HL-60/S4 (cell line): ENCODE measurements at regions not wholly inside any gene's neighbourhood (a gene's known extent, or its start where the extent isn't known, plus 50 kb on each side); places are given as distances from the start of the nearest gene placed in this dataset.

Experiments
- in situ Hi-C: fragments of 300-500 bp; cut with MboI; formaldehyde crosslinking; loops from 2 replicates; pipeline ENCODE4 v1.14.3; 2022; ENCODE audit warnings: low sequenced_read_pairs

GRCh38 chr20:60304931-60305330 lies 346.7 kb downstream of the CDH26 start:
- in situ Hi-C loops, result no loop called here

DNA sequence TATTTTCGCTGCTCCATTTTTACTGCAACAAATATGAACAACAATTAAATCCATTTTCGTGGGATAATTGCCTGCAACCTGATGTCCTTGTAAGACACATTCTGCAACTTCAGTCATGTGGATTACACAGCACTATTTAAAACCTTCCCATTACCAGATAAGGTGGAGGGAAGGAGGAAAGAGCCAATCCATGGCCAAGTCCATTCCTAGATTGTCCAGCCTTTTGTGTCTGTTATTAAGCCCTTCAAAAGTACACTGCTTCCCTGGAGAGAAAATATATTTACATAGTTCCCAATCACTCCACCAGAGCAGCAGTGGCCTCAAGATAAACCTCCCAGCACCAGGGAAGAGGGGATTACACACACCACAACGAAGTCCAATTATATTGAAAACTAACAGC lies 347.9 kb downstream of the CDH26 start:
- in situ Hi-C loops, result no loop called here

DNA sequence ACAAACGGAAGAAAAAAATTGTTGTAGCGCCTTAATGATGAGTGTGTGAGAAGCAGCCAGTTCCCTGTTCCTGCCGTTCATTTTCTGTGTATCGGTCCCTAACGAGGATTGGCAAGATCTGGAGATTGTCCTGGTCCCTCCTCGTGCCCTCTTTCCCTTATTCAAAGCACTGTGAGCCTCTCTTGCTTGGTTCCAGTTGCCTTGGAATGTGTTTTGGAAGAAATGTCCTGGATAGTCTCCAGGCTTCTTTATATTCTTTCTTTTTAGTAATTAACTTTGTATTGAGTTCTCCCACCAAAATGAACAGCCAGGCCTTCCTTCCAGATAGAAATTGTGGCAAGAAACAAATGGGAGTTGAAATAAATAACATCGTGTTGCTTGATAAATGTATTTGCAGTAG lies 348.3 kb downstream of the CDH26 start:
- in situ Hi-C loops, result no loop called here

- in situ Hi-C loops, result no loop called here
Observed at GRCh38 chr20:60310560-60311349, 352.5 kb downstream of the CDH26 start.

GRCh38 chr20:60313191-60313590 lies 355.0 kb downstream of the CDH26 start:
- in situ Hi-C loops, result no loop called here

DNA sequence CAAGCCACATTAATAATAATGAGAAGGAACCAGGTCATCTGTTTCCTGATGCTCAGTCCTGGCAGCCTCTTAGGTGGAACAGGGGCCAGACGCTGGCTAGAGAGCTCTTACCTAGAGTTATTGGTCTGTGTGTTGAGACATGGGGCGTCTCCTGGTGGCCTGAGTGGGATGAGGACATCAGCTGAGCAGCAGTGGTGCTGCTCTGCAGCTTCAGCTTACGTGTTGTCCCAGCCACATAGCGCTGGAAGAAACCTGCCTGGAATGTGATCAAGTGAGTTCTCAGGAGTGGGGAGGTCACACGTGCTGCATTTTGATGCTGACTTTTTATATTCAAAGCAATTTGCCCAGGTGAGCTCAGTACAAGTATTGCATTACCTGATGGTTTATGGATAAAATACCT lies 355.4 kb downstream of the CDH26 start:
- in situ Hi-C loops, result no loop called here

GRCh38 chr20:60314727-60315126 lies 356.5 kb downstream of the CDH26 start:
- in situ Hi-C loops, result no loop called here

DNA sequence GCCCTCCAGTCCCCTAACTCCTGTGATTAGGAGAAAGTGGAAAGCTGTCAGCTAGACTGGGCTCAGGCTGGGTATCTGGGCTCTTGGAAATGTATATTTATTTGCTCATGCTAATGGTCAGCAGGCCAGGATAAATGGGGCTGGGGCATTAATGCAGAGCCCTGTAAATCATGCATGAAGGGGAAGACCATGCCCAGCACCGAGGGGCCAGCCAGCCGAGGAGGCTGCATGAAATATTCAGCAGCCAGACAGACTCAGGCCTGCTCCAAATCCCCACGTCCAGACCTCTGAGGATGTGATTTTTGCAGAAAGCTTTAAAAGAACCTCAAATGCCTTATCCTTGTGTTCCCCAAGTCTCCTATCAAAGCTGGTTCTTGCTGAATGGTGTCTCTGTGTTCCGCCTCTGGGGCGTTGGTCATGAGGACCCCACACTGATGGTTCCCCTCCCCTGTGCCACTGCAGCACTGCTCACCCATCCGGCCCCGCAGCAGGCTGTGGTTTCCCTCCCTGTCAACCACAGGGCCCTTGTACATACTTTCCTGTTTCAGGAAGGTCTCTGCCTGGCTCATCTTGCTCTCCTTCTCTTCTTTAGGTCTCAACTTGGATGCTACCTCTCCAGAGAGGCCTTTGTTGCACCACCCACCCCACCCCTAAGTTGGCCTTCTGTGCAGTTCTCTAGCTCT lies 358.4 kb downstream of the CDH26 start:
- in situ Hi-C loops, result no loop called here

- in situ Hi-C loops, result no loop called here
Observed at GRCh38 chr20:60317401-60317800, 359.2 kb downstream of the CDH26 start.

DNA sequence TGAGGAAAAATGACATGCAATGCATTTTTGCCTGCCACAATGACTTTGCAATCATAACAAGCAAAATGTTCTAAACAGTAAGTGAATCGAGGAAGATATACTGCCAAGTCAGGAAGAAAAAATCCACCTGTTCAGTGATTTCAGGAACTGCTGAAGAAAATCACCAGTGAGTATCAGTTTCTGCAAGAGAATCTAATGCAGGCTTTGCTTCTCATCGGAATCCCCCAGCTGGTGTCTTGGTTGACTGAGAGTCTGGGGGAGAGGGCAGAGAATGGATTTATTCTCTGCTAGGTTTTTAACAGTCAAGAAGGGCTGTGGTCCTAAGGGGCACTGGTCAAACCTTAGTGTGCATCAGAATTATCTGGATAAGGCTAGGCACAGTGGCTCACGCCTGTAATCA lies 363.4 kb downstream of the CDH26 start:
- in situ Hi-C loops, result no loop called here

GRCh38 chr20:60326821-60327220 lies 368.6 kb downstream of the CDH26 start:
- in situ Hi-C loops, result no loop called here

GRCh38 chr20:60327971-60328660 lies 369.9 kb downstream of the CDH26 start:
- in situ Hi-C loops, result no loop called here

- in situ Hi-C loops, result no loop called here
Observed at GRCh38 chr20:60330461-60330860, 372.2 kb downstream of the CDH26 start.

DNA sequence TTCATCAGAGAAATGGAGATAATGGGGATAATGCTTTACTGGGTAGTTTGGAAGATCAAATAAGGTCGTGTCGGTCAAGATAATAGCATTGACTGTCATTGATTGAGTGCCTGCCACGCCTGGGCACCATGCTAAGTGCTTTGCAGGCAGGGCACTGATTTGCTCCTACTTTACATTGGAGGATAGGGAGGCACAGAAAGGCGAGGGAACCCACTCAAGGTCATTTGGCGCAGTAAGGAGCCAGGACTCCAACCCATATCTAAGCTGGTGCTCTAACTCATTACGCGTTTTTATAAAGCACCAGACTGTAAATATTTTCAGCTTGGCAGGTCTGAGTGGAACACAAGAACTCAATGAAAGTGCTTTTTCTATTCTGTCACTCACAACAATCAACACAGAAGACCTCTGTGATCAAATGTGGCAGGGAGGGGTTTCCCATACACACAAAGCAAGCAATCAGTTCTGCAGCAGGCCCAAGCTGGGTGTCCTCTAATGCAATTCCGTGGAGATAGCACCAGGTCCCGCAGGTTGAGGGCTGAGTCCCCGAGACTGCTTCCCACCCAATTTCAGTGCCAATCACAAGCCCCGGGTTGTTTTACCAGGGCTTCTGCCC lies 373.6 kb downstream of the CDH26 start:
- in situ Hi-C loops, result no loop called here

- in situ Hi-C loops, result no loop called here
Observed at GRCh38 chr20:60332523-60332922, 374.3 kb downstream of the CDH26 start.

DNA sequence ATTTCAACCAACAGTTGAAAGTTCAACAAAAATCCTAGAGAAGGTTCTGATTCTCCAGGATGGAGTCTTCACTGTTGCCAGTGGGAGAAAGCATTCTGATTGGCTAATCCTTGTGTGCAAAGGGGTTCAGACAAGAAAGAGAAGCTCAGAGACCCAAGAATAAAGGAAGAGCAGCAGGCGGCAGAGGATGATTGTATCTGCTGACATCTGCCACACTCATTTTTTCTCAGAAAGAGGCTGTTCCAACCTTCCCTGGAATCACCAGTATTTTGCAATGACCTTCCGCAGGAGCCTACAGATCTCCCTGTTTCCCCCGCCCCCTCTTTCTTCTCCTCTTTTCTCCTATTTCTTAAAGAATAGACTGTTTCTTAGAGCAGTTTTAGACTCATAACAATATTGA lies 376.7 kb downstream of the CDH26 start:
- in situ Hi-C loops, result no loop called here

DNA sequence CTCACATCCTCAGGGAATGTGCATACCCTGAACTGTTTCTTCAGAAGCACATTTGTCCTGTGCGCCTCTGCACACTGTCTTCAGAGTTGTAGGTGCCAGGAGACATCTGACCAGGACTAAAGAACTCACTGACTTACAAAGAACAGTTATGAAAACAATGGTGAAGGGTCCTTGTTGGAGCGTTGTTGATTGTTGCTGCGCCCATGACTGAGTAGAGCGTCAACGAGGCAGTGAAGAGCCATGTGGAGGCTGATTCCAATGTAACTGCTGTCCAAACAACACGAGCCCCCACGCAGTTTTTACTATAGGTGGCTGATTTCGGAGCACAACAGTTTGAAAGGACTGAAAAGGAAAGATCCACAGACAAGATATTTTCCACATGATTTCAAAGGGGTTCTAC lies 380.3 kb downstream of the CDH26 start:
- in situ Hi-C loops, result no loop called here

- in situ Hi-C loops, result no loop called here
Observed at GRCh38 chr20:60339738-60340137, 381.5 kb downstream of the CDH26 start.

DNA sequence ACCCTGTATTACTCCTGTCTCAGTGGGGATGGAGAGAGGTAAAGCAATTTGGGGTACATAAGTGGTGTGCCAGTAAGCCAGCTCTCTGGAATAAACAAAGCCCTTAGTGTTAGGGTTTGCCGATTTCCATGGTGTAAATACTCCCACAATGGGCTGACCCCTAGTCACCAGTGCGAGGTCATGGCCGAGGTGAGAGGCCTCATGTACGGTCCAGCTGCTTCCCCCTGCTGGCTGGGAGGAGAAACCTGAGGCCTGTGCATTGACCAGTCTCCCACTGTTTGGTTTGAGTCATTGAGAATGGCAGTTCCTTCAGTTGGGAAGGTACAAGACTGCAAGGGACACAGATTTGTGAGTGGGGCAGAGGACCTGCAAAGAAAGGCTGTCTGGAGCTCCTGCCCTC lies 382.0 kb downstream of the CDH26 start:
- in situ Hi-C loops, result no loop called here

- in situ Hi-C loops, result no loop called here
Observed at GRCh38 chr20:60341062-60341461, 382.8 kb downstream of the CDH26 start.

- in situ Hi-C loops, result no loop called here
Observed at GRCh38 chr20:60345106-60345505, 386.9 kb downstream of the CDH26 start.

DNA sequence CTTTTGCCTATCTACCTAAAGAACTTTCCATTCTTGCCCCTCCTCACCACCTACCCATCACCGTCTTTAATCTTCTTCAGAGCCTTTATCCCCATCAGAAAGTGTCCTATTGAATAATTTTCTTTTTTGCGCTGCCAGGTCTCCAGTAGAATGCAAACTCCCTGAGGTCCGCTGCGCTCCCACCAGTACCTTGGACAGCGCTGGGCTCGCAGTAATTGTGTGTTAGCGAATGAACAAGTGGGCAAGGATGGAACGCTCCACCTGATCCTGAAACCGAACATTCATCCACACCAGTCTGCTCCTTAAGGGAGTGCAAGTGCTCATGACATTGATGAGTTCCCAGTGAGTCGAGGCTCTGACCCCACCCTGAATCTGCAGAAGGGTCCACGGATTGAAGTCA lies 391.2 kb downstream of the CDH26 start:
- in situ Hi-C loops, result no loop called here
